Panc1 (cell line): ENCODE measurements at regions not wholly inside any gene's neighbourhood (a gene's known extent, or its start where the extent isn't known, plus 50 kb on each side); places are given as distances from the start of the nearest gene placed in this dataset.

ENCODE experiments used
- CTCF ChIP-seq: fragments of 450-650 bp; IDR thresholded peaks from 2 replicates; pipeline ENCODE4 v1.5.1; 2017; ENCODE audit warnings: mild to moderate bottlenecking
- POLR2AphosphoS5 ChIP-seq: IDR thresholded peaks from 2 replicates; pipeline ENCODE4 v1.6.1; 2012; ENCODE audit warnings: mild to moderate bottlenecking, low read depth, low read length, moderate library complexity
- SIN3A ChIP-seq: IDR thresholded peaks from 2 replicates; pipeline ENCODE4 v1.6.1; 2012; ENCODE audit warnings: low read depth, mild to moderate bottlenecking, low read length, moderate library complexity, borderline replicate concordance; ENCODE audit not compliant: insufficient read depth
- TF ChIP-seq, protein P1 (sequence below), 2 experiments: IDR thresholded peaks; 2 replicates each; pipeline ENCODE4 v1.6.1; 2011 to 2012; ENCODE audit warnings: low read depth in 2 of 2, control low read depth in 1 of 2, low read length in 1 of 2, mild to moderate bottlenecking in 1 of 2, moderate library complexity in 1 of 2; ENCODE audit not compliant: insufficient read depth in 1 of 2

DNA sequence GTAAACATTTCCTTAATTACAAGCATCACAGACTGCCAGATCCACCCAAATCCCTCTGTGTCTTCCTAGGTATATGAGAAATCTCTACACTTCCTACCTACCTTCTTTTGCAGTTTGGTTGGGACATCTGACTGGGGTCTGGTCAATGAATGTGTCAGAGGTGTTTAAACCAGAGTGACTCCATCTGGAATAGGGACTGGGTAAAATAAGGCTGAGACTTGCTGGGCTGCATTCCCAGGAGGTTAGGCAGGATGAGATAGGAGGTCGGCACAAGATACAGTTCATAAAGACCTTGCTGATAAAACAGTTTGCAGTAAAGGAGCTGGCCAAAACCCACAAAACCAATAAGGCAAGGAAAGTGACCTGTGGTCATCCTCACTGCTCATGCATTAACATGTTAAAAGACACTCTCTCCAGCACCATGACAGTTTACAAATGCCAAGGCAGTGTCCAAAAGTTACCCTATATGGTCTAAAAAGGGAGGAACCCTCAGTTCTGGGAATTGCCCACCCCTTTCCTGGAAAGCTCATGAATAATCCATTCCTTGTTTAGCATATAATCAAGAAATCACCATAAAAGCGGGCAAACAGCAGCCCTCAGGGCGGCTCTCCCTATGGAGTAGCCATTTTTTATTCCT is 87.4 kb upstream of the BACE2 start:
- TF ChIP-seq CTCF: no peak
- TF ChIP-seq POLR2AphosphoS5: no peak
- TF ChIP-seq, protein P1, sequence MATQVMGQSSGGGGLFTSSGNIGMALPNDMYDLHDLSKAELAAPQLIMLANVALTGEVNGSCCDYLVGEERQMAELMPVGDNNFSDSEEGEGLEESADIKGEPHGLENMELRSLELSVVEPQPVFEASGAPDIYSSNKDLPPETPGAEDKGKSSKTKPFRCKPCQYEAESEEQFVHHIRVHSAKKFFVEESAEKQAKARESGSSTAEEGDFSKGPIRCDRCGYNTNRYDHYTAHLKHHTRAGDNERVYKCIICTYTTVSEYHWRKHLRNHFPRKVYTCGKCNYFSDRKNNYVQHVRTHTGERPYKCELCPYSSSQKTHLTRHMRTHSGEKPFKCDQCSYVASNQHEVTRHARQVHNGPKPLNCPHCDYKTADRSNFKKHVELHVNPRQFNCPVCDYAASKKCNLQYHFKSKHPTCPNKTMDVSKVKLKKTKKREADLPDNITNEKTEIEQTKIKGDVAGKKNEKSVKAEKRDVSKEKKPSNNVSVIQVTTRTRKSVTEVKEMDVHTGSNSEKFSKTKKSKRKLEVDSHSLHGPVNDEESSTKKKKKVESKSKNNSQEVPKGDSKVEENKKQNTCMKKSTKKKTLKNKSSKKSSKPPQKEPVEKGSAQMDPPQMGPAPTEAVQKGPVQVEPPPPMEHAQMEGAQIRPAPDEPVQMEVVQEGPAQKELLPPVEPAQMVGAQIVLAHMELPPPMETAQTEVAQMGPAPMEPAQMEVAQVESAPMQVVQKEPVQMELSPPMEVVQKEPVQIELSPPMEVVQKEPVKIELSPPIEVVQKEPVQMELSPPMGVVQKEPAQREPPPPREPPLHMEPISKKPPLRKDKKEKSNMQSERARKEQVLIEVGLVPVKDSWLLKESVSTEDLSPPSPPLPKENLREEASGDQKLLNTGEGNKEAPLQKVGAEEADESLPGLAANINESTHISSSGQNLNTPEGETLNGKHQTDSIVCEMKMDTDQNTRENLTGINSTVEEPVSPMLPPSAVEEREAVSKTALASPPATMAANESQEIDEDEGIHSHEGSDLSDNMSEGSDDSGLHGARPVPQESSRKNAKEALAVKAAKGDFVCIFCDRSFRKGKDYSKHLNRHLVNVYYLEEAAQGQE (IDR thresholded peaks at IDR 0.05; ENCODE audit: insufficient read depth in 1 of 2, low read depth in 2 of 2, low read length in 1 of 2): no peak
- TF ChIP-seq SIN3A: no peak
